ENCODE measurements at regions not wholly inside any gene's neighbourhood (a gene's known extent, or its start where the extent isn't known, plus 50 kb on each side); places are given as distances from the start of the nearest gene placed in this dataset.
"Not testable (repeated sequence)": the region's sequence is repeated elsewhere in the genome, so short reads cannot be mapped to it uniquely, and the experiment has no call there.

GRCh38 chr9:95568735-95569134 is 52.0 kb upstream of the PTCH1 start:
- POLR2A ChIA-PET, CTCF ChIA-PET: not testable (repeated sequence)

Data from activated CD8-positive, alpha-beta memory T cell treated with anti-CD3 and anti-CD28 coated beads for 36 hours (primary cell).